Vagina (tissue), 2 donors: ENCODE measurements at regions not wholly inside any gene's neighbourhood (a gene's known extent, or its start where the extent isn't known, plus 50 kb on each side); places are given as distances from the start of the nearest gene placed in this dataset.

Source experiments
- CTCF ChIP-seq, 3 experiments: fragments of 450-650 bp in 2 of 3; fragments of 200-600 bp in 1 of 3; sonication (generic) in 1 of 3; IDR thresholded peaks; one replicate each; pipeline ENCODE4 v1.5.1; 2017 to 2019; ENCODE audit warnings: antibody characterized with exemption in 3 of 3, mild to moderate bottlenecking in 2 of 3, moderate library complexity in 2 of 3
- POLR2A ChIP-seq, 2 donors: fragments of 450-650 bp; IDR thresholded peaks; one replicate each; pipeline ENCODE4 v1.6.1; 2017; ENCODE audit warnings: antibody characterized with exemption in 2 of 2, mild to moderate bottlenecking in 2 of 2, moderate library complexity in 2 of 2
- POLR2AphosphoS5 ChIP-seq, 2 donors: sonication (generic); formaldehyde crosslinking; IDR thresholded peaks; one replicate each; pipeline ENCODE4 v1.9.0; 2017; ENCODE audit warnings: antibody characterized with exemption in 2 of 2, mild to moderate bottlenecking in 2 of 2, low read depth in 1 of 2; ENCODE audit not compliant: insufficient read depth in 1 of 2

GRCh38 chr5:155624597-155625241 lies 611.2 kb downstream of the KIF4B start:
- TF ChIP-seq POLR2A (IDR thresholded peaks at IDR 0.05) (no peak), CTCF (IDR thresholded peaks at IDR 0.05) (no peak), POLR2AphosphoS5 (IDR thresholded peaks at IDR 0.05; ENCODE audit: insufficient read depth in 1 of 2, low read depth in 1 of 2) (no peak)
